ENCODE measurements at regions not wholly inside any gene's neighbourhood (a gene's known extent, or its start where the extent isn't known, plus 50 kb on each side); places are given as distances from the start of the nearest gene placed in this dataset.

DNA sequence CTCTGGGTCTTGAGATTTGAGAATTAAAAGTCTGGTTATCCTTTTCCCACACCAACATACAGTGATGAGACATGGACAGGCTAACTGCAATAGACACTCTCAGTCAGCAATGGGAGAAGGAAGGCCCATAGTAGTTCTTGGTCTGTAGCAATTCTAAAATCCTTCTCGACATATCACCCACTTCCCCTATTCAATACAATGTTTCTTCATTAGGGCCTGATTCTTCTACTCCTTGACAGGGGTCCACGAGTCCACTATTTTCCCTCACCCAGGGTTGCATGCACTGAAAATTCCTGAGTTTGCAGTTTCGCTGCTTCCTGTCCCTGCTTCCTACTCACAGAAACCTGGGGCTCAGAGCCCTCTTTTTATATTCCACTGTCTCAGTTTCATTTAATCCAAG lies 402.8 kb downstream of the MAT2B start:
- Histone ChIP-seq H2AFZ (ENCODE audit: control insufficient read depth, low read depth, low read length) (no peak overlapping the region), H3K27me3 (replicated peaks in 1 of 2; ENCODE audit: control insufficient read depth in 2 of 2, insufficient read depth in 2 of 2, low read length in 1 of 2) (no peaks in the 10 kb centered on the region), H3K79me2 (ENCODE audit: control insufficient read depth, insufficient read depth, low read length) (no peaks in the 10 kb centered on the region), H3K9me3 (replicated peaks; ENCODE audit: control insufficient read depth, insufficient read depth, low read length) (no peaks in the 10 kb centered on the region; the same call in 2 of the 3 replicates), H3K4me2 (ENCODE audit: control insufficient read depth, insufficient read depth) (no peak overlapping the region), H3K4me3 (no peak overlapping the region), H3K4me1 (ENCODE audit: control insufficient read depth, insufficient read depth, low read length) (no peaks in the 10 kb centered on the region), H4K20me1 (ENCODE audit: control insufficient read depth, insufficient read depth) (no peaks in the 10 kb centered on the region), H3K9ac (ENCODE audit: control insufficient read depth, insufficient read depth, low read length) (no peak overlapping the region), H3K36me3 (ENCODE audit: control insufficient read depth in 2 of 2, insufficient read depth in 2 of 2, low read length in 1 of 2) (no peaks in the 10 kb centered on the region), H3K27ac (ENCODE audit: control insufficient read depth, insufficient read depth) (no peak overlapping the region)
- DNase-seq (ENCODE audit: low read depth, low spot score) (no peak), FAIRE-seq (no peak), ATAC-seq (no peak)
- ChIA-PET SMC1A (ENCODE audit: uncharacterized antibody, unreplicated experiment) (no interaction called here), POLR2A (no interaction called here), RAD21 (ENCODE audit: unreplicated experiment) (no interaction called here), CTCF (no interaction called here)
- WGBS (ENCODE audit: insufficient coverage, insufficient replicate concordance, low lambda C conversion rate, missing lambda C conversion rate), result 74% methylated on average over 3 of the region's 3 CpGs
- intact Hi-C loops (cut with micrococcal nuclease; ENCODE audit: unreplicated experiment), result no loop called here
- TF ChIP-seq PAX8 (IDR thresholded peaks at IDR 0.05) (no peak), MTA3 (IDR thresholded peaks at IDR 0.05; ENCODE audit: borderline replicate concordance, low read length) (no peak), LARP7 (IDR thresholded peaks at IDR 0.05) (no peak), TARDBP (IDR thresholded peaks at IDR 0.05; ENCODE audit: borderline replicate concordance) (no peak), EZH2 (IDR thresholded peaks at IDR 0.05; ENCODE audit: borderline replicate concordance, control insufficient read depth, low read depth, low read length) (no peak), ASH2L (IDR thresholded peaks at IDR 0.05; ENCODE audit: borderline replicate concordance, low read depth) (no peak), ETV6 (conservative IDR thresholded peaks at IDR 0.05 in 1 of 2, IDR thresholded peaks at IDR 0.05 in 1 of 2; ENCODE audit: borderline replicate concordance in 1 of 2, low read depth in 1 of 2) (no peak), RCOR1 (conservative IDR thresholded peaks at IDR 0.05; ENCODE audit: low read depth, low read length) (no peak), JUND (IDR thresholded peaks at IDR 0.05; ENCODE audit: low read depth, low read length) (no peak), PAX5 (IDR thresholded peaks at IDR 0.05; ENCODE audit: borderline replicate concordance, low read depth, low read length) (no peak)
- TF ChIP-seq, protein P1, sequence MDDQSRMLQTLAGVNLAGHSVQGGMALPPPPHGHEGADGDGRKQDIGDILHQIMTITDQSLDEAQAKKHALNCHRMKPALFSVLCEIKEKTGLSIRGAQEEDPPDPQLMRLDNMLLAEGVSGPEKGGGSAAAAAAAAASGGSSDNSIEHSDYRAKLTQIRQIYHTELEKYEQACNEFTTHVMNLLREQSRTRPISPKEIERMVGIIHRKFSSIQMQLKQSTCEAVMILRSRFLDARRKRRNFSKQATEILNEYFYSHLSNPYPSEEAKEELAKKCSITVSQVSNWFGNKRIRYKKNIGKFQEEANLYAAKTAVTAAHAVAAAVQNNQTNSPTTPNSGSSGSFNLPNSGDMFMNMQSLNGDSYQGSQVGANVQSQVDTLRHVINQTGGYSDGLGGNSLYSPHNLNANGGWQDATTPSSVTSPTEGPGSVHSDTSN (IDR thresholded peaks at IDR 0.05; ENCODE audit: insufficient replicate concordance, low read depth, low read length), result no peak
- in situ Hi-C loops (cut with MboI), result no loop called here
- BruUV-seq (replicated peaks), result no TSS peak

All from GM12878 (cell line).